Esophagus squamous epithelium (tissue), 5 donors: ENCODE measurements at regions not wholly inside any gene's neighbourhood (a gene's known extent, or its start where the extent isn't known, plus 50 kb on each side); places are given as distances from the start of the nearest gene placed in this dataset.

Source experiments
- DNase-seq: peaks from one replicate; lab custom pipeline; 2025; lab: John Stamatoyannopoulos, UW
- H3K27ac ChIP-seq, 4 donors: fragments of 200-600 bp; sonication (generic); one replicate each; pipeline ENCODE4 v1.5.1; 2016 to 2019; ENCODE audit warnings: mild to moderate bottlenecking in 1 of 4
- H3K27me3 ChIP-seq, 4 donors: fragments of 200-600 bp; sonication (generic); 1 replicate in 3 of 4; 2 replicates in 1 of 4; pipeline versions ENCODE4 v1.5.1 to v1.6.0; 2017 to 2021; ENCODE audit warnings: antibody characterized with exemption in 1 of 4
- H3K36me3 ChIP-seq, 3 donors: fragments of 200-600 bp; sonication (generic); one replicate each; pipeline ENCODE4 v1.5.1; 2016 to 2019
- H3K4me1 ChIP-seq, 3 donors: fragments of 200-600 bp; sonication (generic); one replicate each; pipeline ENCODE4 v1.5.1; 2017 to 2019
- H3K4me3 ChIP-seq, 4 donors: fragments of 200-600 bp; sonication (generic); 1 replicate in 3 of 4; 2 replicates in 1 of 4; pipeline ENCODE4 v1.5.1; 2016 to 2019; ENCODE audit warnings: mild to moderate bottlenecking in 2 of 4, moderate library complexity in 1 of 4
- H3K9me3 ChIP-seq, 3 donors: fragments of 200-600 bp; sonication (generic); one replicate each; pipeline ENCODE4 v1.5.1; 2016 to 2019
- CTCF ChIP-seq, 6 experiments: fragments of 450-650 bp in 4 of 6; fragments of 200-600 bp in 2 of 6; sonication (generic) in 2 of 6; IDR thresholded peaks; one replicate each; pipeline ENCODE4 v1.5.1; 2016 to 2019; ENCODE audit warnings: antibody characterized with exemption in 6 of 6, mild to moderate bottlenecking in 4 of 6, moderate library complexity in 4 of 6
- POLR2A ChIP-seq, 4 donors: fragments of 450-650 bp; IDR thresholded peaks; one replicate each; pipeline ENCODE4 v1.6.1; 2017; ENCODE audit warnings: antibody characterized with exemption in 4 of 4, mild to moderate bottlenecking in 4 of 4, moderate library complexity in 3 of 4
- WGBS, 2 donors: methylation state at CpG; one replicate each; pipeline ENCODE4 v1.1.5; 2018; 5-methylcytosine and 5-hydroxymethylcytosine counted together
- intact Hi-C: fragments of 100-400 bp; cut with DNase I; formaldehyde crosslinking; loops from one replicate; pipeline ENCODE4 v1.15.0; 2022
- donor health status: DM: yes; HTN: yes; CAD: no.

GRCh38 chr1:244150071-244150470, 99.0 kb downstream of the ZBTB18 start:
- Histone ChIP-seq H3K27me3 (no peaks in the 10 kb centered on the region), H3K9me3 (no peaks in the 10 kb centered on the region), H3K4me3 (no peak overlapping the region), H3K36me3 (no peaks in the 10 kb centered on the region), H3K27ac (no peak overlapping the region), H3K4me1 (no peaks in the 10 kb centered on the region)
- no peak for TF ChIP-seq POLR2A (IDR thresholded peaks at IDR 0.05)
- TF ChIP-seq CTCF (IDR thresholded peaks at IDR 0.05): no peak
- intact Hi-C loops: no loop called here
- no peak for DNase-seq
- 40 to 67% methylated on average over 1 to 3 of the region's 5 CpGs for WGBS, 2 donors

GRCh38 chr1:244150665-244151064, 99.6 kb downstream of the ZBTB18 start:
- Histone ChIP-seq H3K4me1 (no peaks in the 10 kb centered on the region), H3K4me3 (no peak overlapping the region), H3K27me3 (no peaks in the 10 kb centered on the region), H3K27ac (no peak overlapping the region), H3K36me3 (no peaks in the 10 kb centered on the region), H3K9me3 (no peaks in the 10 kb centered on the region)
- TF ChIP-seq POLR2A (IDR thresholded peaks at IDR 0.05) (no peak), CTCF (IDR thresholded peaks at IDR 0.05) (no peak)
- DNase-seq: no peak
- 59 to 61% methylated on average over 4 of the region's 4 CpGs for whole genome bisulfite sequencing, 2 donors
- intact Hi-C loops: no loop called here

- intact Hi-C loops: no loop called here
- no peak for TF ChIP-seq POLR2A (IDR thresholded peaks at IDR 0.05)
- TF ChIP-seq CTCF (IDR thresholded peaks at IDR 0.05): no peak
These were observed 100.5 kb downstream of the ZBTB18 start for GRCh38 chr1:244151537-244151936.

GRCh38 chr1:244154508-244154871, 103.4 kb downstream of the ZBTB18 start:
- intact Hi-C loops: no loop called here
- TF ChIP-seq POLR2A (IDR thresholded peaks at IDR 0.05): no peak
- no peak for TF ChIP-seq CTCF (IDR thresholded peaks at IDR 0.05)
- Histone ChIP-seq H3K27ac (no peak overlapping the region), H3K27me3 (no peaks in the 10 kb centered on the region), H3K9me3 (no peaks in the 10 kb centered on the region), H3K36me3 (no peaks in the 10 kb centered on the region), H3K4me3 (no peak overlapping the region), H3K4me1 (no peaks in the 10 kb centered on the region)
- no peak for DNase-seq
- 33 to 37% methylated on average over 5 of the region's 5 CpGs for WGBS, 2 donors

More at GRCh38 chr1:244151537-244151936, 100.5 kb downstream of the ZBTB18 start:
- Histone ChIP-seq H3K4me3 (no peak overlapping the region), H3K36me3 (no peaks in the 10 kb centered on the region), H3K27ac (no peak overlapping the region), H3K9me3 (no peaks in the 10 kb centered on the region), H3K4me1 (no peaks in the 10 kb centered on the region), H3K27me3 (no peaks in the 10 kb centered on the region)
- no peak for DNase-seq
- WGBS, 2 donors: 76 to 84% methylated on average over 4 of the region's 4 CpGs

GRCh38 chr1:244154872-244155531, 103.9 kb downstream of the ZBTB18 start:
- WGBS, 2 donors: 72 to 86% methylated on average over 12 to 14 of the region's 21 CpGs
- no peak for DNase-seq

More at GRCh38 chr1:244154872-244155531, 103.9 kb downstream of the ZBTB18 start:
- Histone ChIP-seq H3K9me3 (no peaks in the 10 kb centered on the region), H3K4me1 (no peaks in the 10 kb centered on the region), H3K4me3 (no peak overlapping the region), H3K27ac (no peak overlapping the region), H3K36me3 (no peaks in the 10 kb centered on the region), H3K27me3 (no peaks in the 10 kb centered on the region)
- intact Hi-C loops: no loop called here
- TF ChIP-seq CTCF (IDR thresholded peaks at IDR 0.05) (no peak), POLR2A (IDR thresholded peaks at IDR 0.05) (no peak)
